Gastroesophageal sphincter (tissue), 4 donors: ENCODE measurements at regions not wholly inside any gene's neighbourhood (a gene's known extent, or its start where the extent isn't known, plus 50 kb on each side); places are given as distances from the start of the nearest gene placed in this dataset.

Experiments used
- ATAC-seq: fragments of 150-250 bp; one replicate; pipeline ENCODE4 v1.9.1; 2016; ENCODE audit warnings: mild to moderate bottlenecking, moderate library complexity
- H3K27ac ChIP-seq, 4 donors: fragments of 200-600 bp; sonication (generic) in 3 of 4; 1 replicate in 3 of 4; 2 replicates in 1 of 4; pipeline ENCODE4 v1.5.1; 2016 to 2019
- H3K27me3 ChIP-seq: fragments of 200-600 bp; sonication (generic); one replicate; pipeline ENCODE4 v1.5.1; 2019
- H3K36me3 ChIP-seq, 2 donors: fragments of 200-600 bp; sonication (generic); one replicate each; pipeline ENCODE4 v1.5.1; 2019; ENCODE audit warnings: control low read depth in 1 of 2
- H3K4me1 ChIP-seq, 3 donors: fragments of 200-600 bp; sonication (generic); 1 replicate in 2 of 3; 2 replicates in 1 of 3; pipeline ENCODE4 v1.5.1; 2016 to 2019; ENCODE audit warnings: control low read depth in 2 of 3
- H3K4me3 ChIP-seq, 2 donors: fragments of 200-600 bp; sonication (generic); one replicate each; pipeline ENCODE4 v1.5.1; 2019; ENCODE audit warnings: mild to moderate bottlenecking in 1 of 2, moderate library complexity in 1 of 2
- H3K9me3 ChIP-seq, 3 donors: fragments of 200-600 bp; sonication (generic); one replicate each; pipeline ENCODE4 v1.5.1; 2017 to 2019; ENCODE audit warnings: control low read depth in 2 of 3
- EP300 ChIP-seq: sonication (generic); formaldehyde crosslinking; IDR thresholded peaks from one replicate; pipeline ENCODE4 v1.6.1; 2017; ENCODE audit warnings: antibody characterized with exemption, mild to moderate bottlenecking
- POLR2A ChIP-seq, 2 donors: fragments of 450-650 bp; IDR thresholded peaks; one replicate each; pipeline ENCODE4 v1.6.1; 2017; ENCODE audit warnings: antibody characterized with exemption in 2 of 2, mild to moderate bottlenecking in 2 of 2, moderate library complexity in 1 of 2
- POLR2AphosphoS5 ChIP-seq: sonication (generic); formaldehyde crosslinking; IDR thresholded peaks from one replicate; pipeline ENCODE4 v1.6.1; 2017; ENCODE audit warnings: antibody characterized with exemption
- WGBS, 2 donors: methylation state at CpG; one replicate each; pipeline ENCODE4 v1.1.5; 2018; ENCODE audit warnings: low coverage in 1 of 2; 5-methylcytosine and 5-hydroxymethylcytosine counted together
- TF ChIP-seq, protein P1 (sequence below), 4 experiments: fragments of 200-600 bp in 2 of 4; fragments of 450-650 bp in 2 of 4; sonication (generic) in 1 of 4; IDR thresholded peaks; one replicate each; pipeline ENCODE4 v1.5.1; 2017 to 2019; ENCODE audit warnings: antibody characterized with exemption in 4 of 4, mild to moderate bottlenecking in 2 of 4, moderate library complexity in 2 of 4

DNA sequence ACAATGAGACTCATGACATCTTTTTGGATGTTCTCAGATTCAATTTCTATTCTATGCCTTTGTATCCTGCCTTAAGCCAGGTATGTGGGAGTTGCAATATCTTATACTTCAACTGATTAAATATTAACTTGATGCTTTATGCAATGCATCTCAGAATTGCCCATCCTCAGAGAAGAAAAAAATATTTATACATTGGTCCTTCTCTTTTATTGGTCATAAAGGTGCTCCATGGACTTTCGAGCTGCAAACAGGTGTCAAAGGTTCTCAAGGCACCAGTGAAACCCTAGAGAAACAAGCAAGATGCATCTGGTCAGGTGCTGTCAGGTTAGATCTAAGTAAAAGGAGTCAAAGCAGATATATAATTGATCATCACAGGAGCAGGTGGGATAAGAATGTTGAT lies 690.5 kb downstream of the PLCL1 start:
- H3K27ac ChIP-seq, result no peak overlapping the region
- no peaks in the 10 kb centered on the region for H3K27me3 ChIP-seq
- no peaks in the 10 kb centered on the region for H3K4me1 ChIP-seq
- no peaks in the 10 kb centered on the region for H3K36me3 ChIP-seq
- no peaks in the 10 kb centered on the region for H3K9me3 ChIP-seq
- no peak for ATAC-seq
- 60% methylated on average over 1 of the region's 1 CpG; no CpG with 5 or more reads in 1 of the 2 donors for WGBS, 2 donors
- no peak overlapping the region for H3K4me3 ChIP-seq
- TF ChIP-seq POLR2AphosphoS5, result no peak
- TF ChIP-seq, protein P1, sequence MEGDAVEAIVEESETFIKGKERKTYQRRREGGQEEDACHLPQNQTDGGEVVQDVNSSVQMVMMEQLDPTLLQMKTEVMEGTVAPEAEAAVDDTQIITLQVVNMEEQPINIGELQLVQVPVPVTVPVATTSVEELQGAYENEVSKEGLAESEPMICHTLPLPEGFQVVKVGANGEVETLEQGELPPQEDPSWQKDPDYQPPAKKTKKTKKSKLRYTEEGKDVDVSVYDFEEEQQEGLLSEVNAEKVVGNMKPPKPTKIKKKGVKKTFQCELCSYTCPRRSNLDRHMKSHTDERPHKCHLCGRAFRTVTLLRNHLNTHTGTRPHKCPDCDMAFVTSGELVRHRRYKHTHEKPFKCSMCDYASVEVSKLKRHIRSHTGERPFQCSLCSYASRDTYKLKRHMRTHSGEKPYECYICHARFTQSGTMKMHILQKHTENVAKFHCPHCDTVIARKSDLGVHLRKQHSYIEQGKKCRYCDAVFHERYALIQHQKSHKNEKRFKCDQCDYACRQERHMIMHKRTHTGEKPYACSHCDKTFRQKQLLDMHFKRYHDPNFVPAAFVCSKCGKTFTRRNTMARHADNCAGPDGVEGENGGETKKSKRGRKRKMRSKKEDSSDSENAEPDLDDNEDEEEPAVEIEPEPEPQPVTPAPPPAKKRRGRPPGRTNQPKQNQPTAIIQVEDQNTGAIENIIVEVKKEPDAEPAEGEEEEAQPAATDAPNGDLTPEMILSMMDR (IDR thresholded peaks at IDR 0.05), result no peak
- no peak for TF ChIP-seq POLR2A (IDR thresholded peaks at IDR 0.05)
- TF ChIP-seq EP300, result no peak

- H3K36me3 ChIP-seq, result no peaks in the 10 kb centered on the region
- no peaks in the 10 kb centered on the region for H3K9me3 ChIP-seq
- H3K4me1 ChIP-seq, result no peaks in the 10 kb centered on the region
- no peaks in the 10 kb centered on the region for H3K27me3 ChIP-seq
- TF ChIP-seq, protein P1 (IDR thresholded peaks at IDR 0.05), result no peak
- TF ChIP-seq POLR2AphosphoS5 (no peak), EP300 (no peak), POLR2A (IDR thresholded peaks at IDR 0.05) (no peak)
- 52 to 67% methylated on average over 2 of the region's 2 CpGs for WGBS, 2 donors
- H3K27ac ChIP-seq, result no peak overlapping the region
- ATAC-seq, result no peak
- H3K4me3 ChIP-seq, result no peak overlapping the region
Measured at GRCh38 chr2:198490748-198491147, 686.4 kb downstream of the PLCL1 start.

DNA sequence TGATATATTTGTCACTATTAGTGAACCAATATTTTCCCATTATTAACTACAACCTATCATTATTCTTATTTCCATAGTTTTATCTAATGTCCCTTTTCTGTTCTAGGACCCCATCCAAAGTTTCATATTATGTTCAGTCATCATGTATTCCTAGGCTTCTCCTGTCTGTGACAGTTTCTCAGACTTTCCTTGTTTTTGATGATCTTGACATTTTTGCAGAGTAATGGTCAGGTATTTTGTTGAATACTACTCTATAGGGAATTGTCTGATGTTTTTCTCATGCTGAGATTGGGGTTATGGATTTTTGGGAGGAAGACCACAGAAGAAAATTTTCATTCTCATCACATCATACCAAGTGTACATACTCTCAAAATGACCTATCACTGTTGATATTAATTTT lies 684.6 kb downstream of the PLCL1 start:
- Histone ChIP-seq H3K9me3 (no peaks in the 10 kb centered on the region), H3K27me3 (no peaks in the 10 kb centered on the region), H3K4me1 (no peaks in the 10 kb centered on the region), H3K36me3 (no peaks in the 10 kb centered on the region), H3K4me3 (no peak overlapping the region), H3K27ac (no peak overlapping the region)
- ATAC-seq, result no peak
- no peak for TF ChIP-seq EP300
- no peak for TF ChIP-seq POLR2A (IDR thresholded peaks at IDR 0.05)
- no peak for TF ChIP-seq POLR2AphosphoS5
- TF ChIP-seq, protein P1 (IDR thresholded peaks at IDR 0.05), result no peak

DNA sequence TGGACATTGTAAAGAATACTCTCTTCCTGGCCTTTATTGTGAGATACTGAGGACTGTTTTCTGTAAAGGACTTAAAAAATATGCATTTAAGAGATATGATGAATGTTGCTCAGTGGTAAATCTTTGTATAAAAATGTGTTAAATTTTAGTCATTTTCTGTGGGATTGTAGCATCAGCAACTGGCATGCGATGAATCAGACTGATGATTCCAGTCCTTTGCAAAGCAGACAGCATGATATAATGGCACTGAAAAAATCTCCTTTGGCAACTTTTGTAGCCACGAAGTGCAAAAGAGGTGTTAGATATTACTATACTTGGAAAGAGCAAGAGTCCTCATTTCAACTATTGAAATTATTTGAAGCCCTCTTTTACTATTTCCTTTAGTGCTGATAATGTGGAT lies 678.7 kb downstream of the PLCL1 start:
- 72 to 86% methylated on average over 2 of the region's 2 CpGs for WGBS, 2 donors
- Histone ChIP-seq H3K4me3 (no peak overlapping the region), H3K9me3 (no peaks in the 10 kb centered on the region), H3K27me3 (no peaks in the 10 kb centered on the region), H3K27ac (no peak overlapping the region), H3K36me3 (no peaks in the 10 kb centered on the region), H3K4me1 (no peaks in the 10 kb centered on the region)
- ATAC-seq, result no peak
- no peak for TF ChIP-seq EP300
- TF ChIP-seq, protein P1 (IDR thresholded peaks at IDR 0.05), result no peak
- TF ChIP-seq POLR2A (IDR thresholded peaks at IDR 0.05), result no peak
- TF ChIP-seq POLR2AphosphoS5, result no peak

DNA sequence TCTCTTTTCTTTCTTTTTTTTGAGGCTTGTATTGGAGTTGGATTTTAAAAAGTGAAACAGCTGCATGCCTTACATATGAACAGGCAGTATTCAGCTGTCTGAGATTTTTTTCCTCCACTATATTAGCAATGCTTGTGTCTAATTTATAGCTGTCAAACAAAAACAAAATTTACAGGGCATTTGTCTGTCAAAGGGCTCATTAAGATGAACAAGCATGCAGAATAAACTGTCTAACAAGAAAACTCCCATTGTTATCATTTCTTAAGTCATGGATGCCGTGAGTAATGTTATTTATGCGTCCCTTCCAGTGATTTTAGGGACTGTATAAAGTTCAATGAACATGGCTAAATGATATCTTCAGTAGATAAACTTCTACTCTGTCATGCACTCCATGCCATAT lies 674.7 kb downstream of the PLCL1 start:
- 63 to 85% methylated on average over 2 of the region's 2 CpGs for WGBS, 2 donors
- no peak for ATAC-seq

More for the DNA sequence above, 674.7 kb downstream of the PLCL1 start:
- no peak for TF ChIP-seq EP300
- TF ChIP-seq POLR2AphosphoS5, result no peak
- TF ChIP-seq, protein P1 (IDR thresholded peaks at IDR 0.05), result no peak
- Histone ChIP-seq H3K36me3 (no peaks in the 10 kb centered on the region), H3K27ac (no peak overlapping the region), H3K4me1 (no peaks in the 10 kb centered on the region), H3K4me3 (no peak overlapping the region), H3K27me3 (no peaks in the 10 kb centered on the region), H3K9me3 (no peaks in the 10 kb centered on the region)
